ENCODE measurements at regions not wholly inside any gene's neighbourhood (a gene's known extent, or its start where the extent isn't known, plus 50 kb on each side); places are given as distances from the start of the nearest gene placed in this dataset.
A peak's percentile ranks its signal among the peaks of the same experiment; 100 is the strongest.

DNA sequence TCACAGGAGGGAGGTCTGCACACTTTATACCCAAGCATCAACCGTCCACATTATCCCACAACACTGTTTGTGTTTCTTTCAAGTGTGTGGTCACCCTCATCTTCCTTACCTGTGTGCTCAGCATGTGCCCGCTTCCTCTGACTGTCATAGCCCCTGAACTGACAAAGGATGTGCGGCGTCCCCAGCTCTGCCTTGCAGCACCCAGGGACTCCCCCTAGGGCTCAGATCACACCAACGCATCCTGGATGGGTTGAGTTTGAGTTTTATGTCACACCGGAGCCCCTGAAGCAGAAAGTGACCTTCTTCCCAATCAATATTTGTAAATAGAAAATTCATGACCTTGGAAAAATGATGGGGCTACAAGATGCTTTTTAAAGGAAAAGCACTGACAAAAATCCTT is 770.7 kb upstream of the TMEM132C start:
- TF ChIP-seq CTCF (IDR thresholded peaks at IDR 0.05; ENCODE audit: low read depth, low read length) (peak; percentile 21), POLR2A (IDR thresholded peaks at IDR 0.05; ENCODE audit: extremely low read depth, insufficient read length) (no peak), MAX (IDR thresholded peaks at IDR 0.05; ENCODE audit: low read depth, low read length) (no peak)
